Stimulated activated CD8-positive, alpha-beta memory T cell treated with anti-CD3 and anti-CD28 coated beads, Interleukin-12 subunit alpha, Interleukin-12 subunit beta, amount 100 ng/mL, for 1 hour (primary cell): ENCODE measurements at regions not wholly inside any gene's neighbourhood (a gene's known extent, or its start where the extent isn't known, plus 50 kb on each side); places are given as distances from the start of the nearest gene placed in this dataset.
"Not testable (repeated sequence)": the region's sequence is repeated elsewhere in the genome, so short reads cannot be mapped to it uniquely, and the experiment has no call there.

Source experiments
- DNase-seq: peaks from one replicate; pipeline ENCODE4 v3.0.0-alpha.2; 2020; ENCODE audit warnings: low read depth

GRCh38 chr10:63788152-63788821, 267.1 kb downstream of the REEP3 start:
- DNase-seq, result no peak

- no peak for DNase-seq
These were observed 274.1 kb downstream of the REEP3 start for GRCh38 chr10:63795094-63795860.

DNA sequence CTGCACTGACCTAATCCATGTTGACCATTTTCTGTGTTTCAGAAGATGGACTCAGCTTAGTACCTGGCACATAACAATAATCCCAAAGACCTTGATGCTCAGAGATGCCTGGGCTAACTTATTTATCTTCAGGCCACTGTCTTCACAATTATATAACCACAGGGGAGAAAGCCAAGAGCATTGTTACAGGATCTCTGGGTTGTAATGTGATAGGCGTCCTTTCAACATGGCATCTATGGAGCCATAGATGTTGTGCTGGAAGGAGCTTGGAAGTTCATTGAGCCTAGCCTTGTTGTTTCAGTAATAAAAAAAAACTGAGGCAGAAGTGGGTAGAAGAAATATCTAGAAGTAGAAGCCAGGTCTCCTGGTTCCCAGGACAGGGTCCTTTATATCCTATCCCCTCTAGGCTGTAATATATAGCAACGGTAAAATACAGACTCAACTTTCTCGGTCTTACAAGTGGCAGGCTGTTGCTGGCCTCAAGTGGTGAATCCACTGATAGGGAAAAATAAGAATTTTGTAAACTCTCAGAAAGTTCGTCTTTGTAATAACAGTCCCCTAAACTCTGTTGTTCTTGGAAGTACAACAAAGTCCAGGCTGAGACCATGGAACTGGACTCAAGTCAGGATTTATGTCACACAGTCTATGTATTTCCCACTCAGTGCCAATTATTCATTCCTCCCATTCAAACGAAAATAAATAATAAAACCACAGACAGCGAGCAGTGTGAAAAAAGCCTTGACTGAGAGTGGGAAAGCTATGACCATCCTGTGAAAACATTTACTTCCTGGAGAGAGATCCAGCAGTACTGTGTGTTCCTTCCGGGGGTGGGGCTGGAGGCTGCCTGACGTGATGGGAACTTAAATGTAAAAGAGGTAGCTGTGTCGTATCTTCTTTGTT, 277.6 kb downstream of the REEP3 start:
- DNase-seq, result no peak

- no peak for DNase-seq
These were observed 278.5 kb downstream of the REEP3 start for GRCh38 chr10:63799521-63800300.

GRCh38 chr10:63801166-63801565, 280.0 kb downstream of the REEP3 start:
- DNase-seq, result no peak

- no peak for DNase-seq
These were observed 285.1 kb downstream of the REEP3 start for GRCh38 chr10:63806330-63806729.

GRCh38 chr10:63812501-63812900, 291.3 kb downstream of the REEP3 start:
- no peak for DNase-seq

GRCh38 chr10:63819753-63820329, 298.6 kb downstream of the REEP3 start:
- no peak for DNase-seq

- no peak for DNase-seq
These were observed 301.3 kb downstream of the REEP3 start for GRCh38 chr10:63822496-63822895.

DNA sequence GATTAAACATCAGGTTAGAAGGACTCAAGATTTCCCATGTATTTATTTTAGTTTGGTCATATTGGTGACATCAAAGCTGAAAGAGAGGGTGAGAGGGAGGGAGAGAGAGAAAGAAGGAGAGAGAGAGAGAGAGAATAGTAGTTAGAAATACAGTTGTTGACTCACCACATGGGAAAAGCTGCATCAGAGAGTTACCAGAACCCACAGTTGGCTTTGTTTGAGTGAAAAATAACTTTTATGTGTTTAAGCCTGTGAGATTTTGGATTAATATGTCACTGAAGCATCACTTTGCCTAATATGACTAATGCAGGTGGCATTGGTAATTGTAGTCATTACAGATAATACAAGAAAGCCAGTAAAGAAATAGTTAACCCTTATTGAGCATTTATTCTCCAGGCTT, 303.9 kb downstream of the REEP3 start:
- DNase-seq, result no peak

- no peak for DNase-seq
These were observed 304.6 kb downstream of the REEP3 start for GRCh38 chr10:63825766-63826165.

- not testable (repeated sequence) for DNase-seq
These were observed 305.8 kb downstream of the REEP3 start for GRCh38 chr10:63827018-63827417.

GRCh38 chr10:63829020-63829419, 307.8 kb downstream of the REEP3 start:
- no peak for DNase-seq

GRCh38 chr10:63829573-63830149, 308.5 kb downstream of the REEP3 start:
- DNase-seq, result no peak

DNA sequence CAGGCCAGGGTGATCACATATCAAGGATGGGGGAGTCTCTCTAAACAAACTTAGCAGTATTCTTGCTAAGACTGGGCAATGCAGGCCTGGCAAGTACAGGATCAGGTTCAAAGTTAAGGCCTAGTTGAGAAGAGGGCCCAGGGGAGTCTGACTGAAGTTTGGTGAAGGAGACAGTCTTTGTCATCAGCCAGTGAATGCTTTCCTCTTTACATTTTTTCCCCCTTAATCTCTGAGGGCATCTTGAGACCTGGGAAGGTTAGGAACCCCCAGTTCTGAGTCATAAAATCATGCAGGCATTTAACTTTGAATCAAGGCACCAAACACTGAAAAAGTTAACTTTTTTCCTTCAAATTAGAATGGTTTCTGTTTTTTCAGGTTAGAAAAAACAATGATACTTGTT, 311.5 kb downstream of the REEP3 start:
- DNase-seq, result no peak

DNA sequence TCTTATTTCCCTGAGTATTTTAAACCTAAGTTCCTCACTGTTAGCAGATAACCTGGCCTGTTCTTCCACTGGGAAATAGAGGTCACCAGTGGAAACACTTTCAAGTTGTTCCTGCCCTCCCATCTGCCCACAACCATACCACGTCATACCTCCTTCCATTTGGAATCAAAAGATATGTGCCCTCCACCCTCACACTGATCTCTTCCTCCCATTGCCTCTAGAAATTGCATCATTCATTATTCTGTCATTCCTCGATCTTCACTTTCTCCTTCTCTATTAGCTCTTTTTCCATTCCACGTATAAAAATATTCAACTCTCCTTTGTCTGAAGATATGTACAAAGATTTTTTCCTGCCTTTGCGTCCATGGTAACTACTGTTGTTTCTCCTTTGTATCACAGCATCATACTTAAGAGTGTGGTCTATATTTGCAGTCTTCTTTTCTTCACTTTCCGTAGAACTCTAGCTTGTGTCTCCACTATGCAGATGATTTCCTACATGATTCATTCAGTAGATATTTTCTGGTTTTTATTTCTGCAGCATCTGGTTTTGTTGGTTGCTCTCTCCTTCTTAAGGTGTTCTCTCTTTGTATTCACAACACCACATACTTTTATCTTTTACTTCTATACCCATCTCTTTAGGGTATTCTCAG, 312.3 kb downstream of the REEP3 start:
- DNase-seq, result no peak

DNA sequence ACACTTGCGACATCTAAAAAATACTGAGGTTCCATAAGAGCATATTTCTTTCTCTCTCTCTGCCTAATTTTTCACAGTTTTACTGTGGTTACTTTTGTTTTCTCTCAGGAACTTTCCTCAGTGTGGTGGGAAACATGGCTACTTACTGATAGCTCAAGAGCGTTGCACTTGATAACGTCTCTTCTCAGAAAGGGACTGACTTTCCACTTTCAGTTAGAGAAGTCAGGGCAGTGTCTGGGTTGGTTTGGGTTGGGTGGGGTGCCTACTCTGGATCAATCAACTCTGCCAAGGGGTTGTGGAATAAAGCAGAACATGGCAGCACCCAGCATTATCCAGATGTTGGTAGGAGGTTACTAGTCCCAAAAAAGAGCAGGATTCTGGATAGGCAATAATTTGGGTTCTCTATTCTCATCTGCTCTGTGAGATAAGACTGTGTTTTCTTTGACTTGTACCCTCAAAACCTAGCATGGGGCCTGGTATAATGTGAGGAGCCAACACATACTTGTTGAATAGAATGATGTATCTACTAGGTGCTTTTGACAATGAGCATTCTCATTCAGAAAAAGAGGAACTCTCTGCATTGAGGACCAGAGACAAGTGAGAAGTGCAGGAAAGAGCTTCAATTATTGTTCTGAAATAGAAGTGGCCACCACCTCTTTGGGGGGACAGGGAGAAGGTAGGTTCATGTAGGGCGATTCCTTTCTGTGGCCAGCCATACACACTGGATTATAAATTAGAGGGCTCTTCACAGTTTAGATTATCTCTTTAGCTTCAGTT, 315.7 kb downstream of the REEP3 start:
- no peak for DNase-seq

DNA sequence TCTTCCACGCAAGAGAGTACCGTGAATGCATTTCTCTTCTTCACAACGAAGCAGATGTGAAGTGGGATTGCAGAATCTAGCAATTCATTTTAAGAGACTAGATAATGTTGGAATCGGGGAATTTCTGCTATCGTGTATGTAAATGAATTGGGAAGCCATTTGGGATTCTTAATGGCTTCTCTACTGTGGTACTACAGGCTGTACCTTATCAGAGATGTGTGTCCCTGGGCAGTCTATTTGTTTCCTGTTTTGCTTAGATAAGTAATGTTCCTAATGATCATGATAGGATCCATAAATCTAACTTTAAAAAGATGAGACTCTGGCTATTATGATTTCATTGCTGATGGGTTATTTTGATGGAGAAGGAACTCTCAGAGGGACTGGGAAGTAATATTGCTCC, 320.6 kb downstream of the REEP3 start:
- DNase-seq, result no peak

GRCh38 chr10:63843107-63843506, 321.9 kb downstream of the REEP3 start:
- DNase-seq, result no peak

- DNase-seq, result not testable (repeated sequence)
These were observed 327.7 kb downstream of the REEP3 start for GRCh38 chr10:63848871-63849270.
